HG02885 (cell line): ENCODE measurements at regions not wholly inside any gene's neighbourhood (a gene's known extent, or its start where the extent isn't known, plus 50 kb on each side); places are given as distances from the start of the nearest gene placed in this dataset.

ENCODE experiments used
- ATAC-seq: cut with Tn5 transposase; IDR thresholded peaks from one replicate; pipeline ENCODE4 v1.9.1; 2021; ENCODE audit warnings: mild to moderate bottlenecking; ENCODE audit not compliant: unreplicated experiment, poor library complexity

GRCh38 chr20:23234311-23235078, 116.1 kb upstream of the NXT1 start:
- ATAC-seq: no peak

- ATAC-seq: no peak
Observed at GRCh38 chr20:23233341-23233740, 117.2 kb upstream of the NXT1 start.

GRCh38 chr20:23232679-23233308, 117.8 kb upstream of the NXT1 start:
- no peak for ATAC-seq

- ATAC-seq: no peak
Observed at GRCh38 chr20:23232219-23232581, 118.4 kb upstream of the NXT1 start.

GRCh38 chr20:23231561-23232218, 118.9 kb upstream of the NXT1 start:
- ATAC-seq: no peak

- no peak for ATAC-seq
Observed at GRCh38 chr20:23230766-23231385, 119.7 kb upstream of the NXT1 start.

GRCh38 chr20:23229989-23230388, 120.6 kb upstream of the NXT1 start:
- no peak for ATAC-seq

GRCh38 chr20:23228912-23229311, 121.7 kb upstream of the NXT1 start:
- ATAC-seq: no peak

GRCh38 chr20:23227976-23228375, 122.6 kb upstream of the NXT1 start:
- ATAC-seq: no peak

GRCh38 chr20:23227274-23227673, 123.3 kb upstream of the NXT1 start:
- no peak for ATAC-seq

- no peak for ATAC-seq
Observed at GRCh38 chr20:23226612-23227265, 123.9 kb upstream of the NXT1 start.

- no peak for ATAC-seq
Observed at GRCh38 chr20:23225407-23226060, 125.1 kb upstream of the NXT1 start.

- no peak for ATAC-seq
Observed at GRCh38 chr20:23224806-23225205, 125.8 kb upstream of the NXT1 start.

GRCh38 chr20:23223908-23224580, 126.5 kb upstream of the NXT1 start:
- no peak for ATAC-seq

- ATAC-seq: no peak
Observed at GRCh38 chr20:23222531-23223200, 127.9 kb upstream of the NXT1 start.

GRCh38 chr20:23217023-23217422, 130.9 kb upstream of the CD93 start:
- ATAC-seq: no peak

GRCh38 chr20:23215344-23215995, 129.3 kb upstream of the CD93 start:
- ATAC-seq: no peak

GRCh38 chr20:23214903-23215302, 128.8 kb upstream of the CD93 start:
- no peak for ATAC-seq
